NCI-H1436 treated with DMSO at 0.1 percent for 48 hours (cell line): ENCODE measurements at regions not wholly inside any gene's neighbourhood (a gene's known extent, or its start where the extent isn't known, plus 50 kb on each side); places are given as distances from the start of the nearest gene placed in this dataset.
"Not testable (repeated sequence)": the region's sequence is repeated elsewhere in the genome, so short reads cannot be mapped to it uniquely, and the experiment has no call there.

Source experiments
- DNase-seq: peaks from one replicate; lab custom pipeline; 2025; lab: John Stamatoyannopoulos, UW

DNA sequence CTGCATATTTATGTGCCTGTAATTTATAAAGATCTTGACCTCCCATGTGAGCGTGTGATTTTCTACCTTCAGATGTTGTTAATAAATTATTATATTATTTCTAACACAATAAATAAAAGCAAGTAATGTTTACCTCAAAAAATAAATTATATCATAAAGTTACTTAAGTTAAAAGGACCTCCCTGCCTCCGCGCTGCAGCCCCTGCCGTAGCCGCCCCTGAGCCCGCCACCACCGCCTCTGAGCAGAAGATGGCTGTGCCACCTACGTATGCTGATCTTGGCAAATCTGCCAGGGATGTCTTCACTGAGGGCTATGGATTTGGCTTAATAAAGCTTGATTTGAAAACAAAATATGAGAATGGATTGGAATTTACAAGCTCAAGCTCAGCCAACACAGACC is 119.6 kb upstream of the BRWD3 start:
- no peak for DNase-seq

DNA sequence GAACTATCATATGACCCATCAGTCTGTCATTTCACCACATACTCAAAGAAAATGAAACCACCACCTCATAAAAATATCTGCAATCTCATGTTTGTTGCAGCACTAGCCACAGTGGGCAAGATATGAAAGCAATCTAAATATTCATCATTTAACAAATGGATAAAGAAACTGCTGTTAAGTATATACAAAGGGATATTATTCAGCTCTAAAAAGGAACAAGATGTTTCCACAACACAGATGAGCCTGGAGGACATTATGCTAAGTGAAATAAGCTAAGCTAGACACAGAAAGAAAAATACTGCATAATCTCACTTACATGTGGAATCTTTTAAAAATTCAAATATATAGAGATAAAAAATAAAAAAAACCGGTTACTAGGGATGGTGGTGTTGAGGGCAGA is 108.2 kb upstream of the BRWD3 start:
- no peak for DNase-seq

DNA sequence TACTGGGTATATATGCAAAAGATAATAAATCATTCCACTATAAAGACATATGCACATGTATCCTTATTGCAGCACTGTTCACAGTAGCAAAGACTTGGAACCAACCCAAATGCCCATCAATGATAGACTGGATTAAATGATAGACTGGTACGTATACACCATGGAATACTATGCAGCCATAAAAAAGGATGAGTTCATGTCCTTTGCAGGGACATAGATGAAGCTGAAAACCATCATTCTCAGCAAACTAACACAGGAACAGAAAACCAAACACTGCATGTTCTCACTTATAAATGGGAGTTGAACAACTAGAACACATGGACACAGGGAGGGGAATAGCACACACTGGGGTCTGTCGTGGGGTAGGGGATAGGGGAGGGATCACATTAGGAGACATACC is 102.7 kb upstream of the BRWD3 start:
- not testable (repeated sequence) for DNase-seq

DNA sequence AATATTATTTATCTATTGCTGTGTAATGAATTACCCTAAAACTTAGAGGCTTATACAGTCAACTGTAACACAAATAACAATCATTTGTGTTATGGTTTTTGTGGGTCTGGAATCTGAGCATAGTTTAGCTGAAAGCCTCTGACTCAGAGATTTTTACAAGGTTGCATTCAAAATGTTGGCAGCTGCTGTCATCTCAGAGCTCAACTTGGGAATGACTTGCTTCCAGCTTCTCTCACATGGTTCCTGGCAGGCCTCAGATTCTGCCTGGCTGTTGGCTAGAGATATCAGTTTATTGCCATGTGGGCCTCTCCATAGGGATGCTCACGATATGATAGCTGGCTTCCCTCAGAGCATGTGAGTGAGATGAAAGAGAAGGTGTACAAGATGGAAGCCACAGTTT is 70.2 kb upstream of the BRWD3 start:
- DNase-seq: no peak

DNA sequence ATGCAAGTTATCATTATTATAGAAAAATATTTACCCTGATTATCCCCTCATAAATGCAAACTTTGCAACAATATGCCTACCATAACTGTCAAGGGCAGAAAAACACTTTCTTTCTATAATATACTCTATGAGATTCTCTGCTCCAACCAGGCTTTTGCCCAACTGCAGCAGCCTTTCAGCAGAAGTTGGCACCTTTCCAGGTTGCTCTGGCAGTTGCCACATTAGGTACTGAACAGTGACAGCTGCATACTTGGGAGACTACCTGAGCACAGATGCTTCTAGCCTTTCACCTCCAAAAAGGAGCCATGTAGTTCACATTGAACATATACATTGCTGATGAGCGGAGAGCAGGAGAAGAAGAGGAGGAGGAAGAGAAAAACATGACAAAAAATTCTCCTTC is 69.5 kb upstream of the BRWD3 start:
- no peak for DNase-seq

DNA sequence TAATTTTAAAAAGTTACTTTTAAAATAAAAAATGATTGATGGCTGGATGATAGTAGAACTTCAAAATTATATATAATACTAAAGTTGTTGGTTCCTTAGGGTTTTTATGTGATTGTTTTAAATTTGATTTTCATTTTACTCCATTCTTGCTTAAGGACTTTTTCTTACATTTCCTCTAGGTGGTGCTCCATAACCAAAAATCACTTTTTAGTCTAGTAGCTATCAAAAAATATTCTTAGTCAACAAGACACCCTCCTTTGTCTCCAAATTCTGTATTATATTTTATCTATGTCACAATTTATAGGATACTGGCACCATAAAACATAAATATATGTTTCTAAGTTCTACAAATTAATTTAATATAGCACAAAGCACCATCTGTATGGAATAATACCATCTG is 67.2 kb upstream of the BRWD3 start:
- DNase-seq: peak; percentile 2
